ENCODE measurements at regions not wholly inside any gene's neighbourhood (a gene's known extent, or its start where the extent isn't known, plus 50 kb on each side); places are given as distances from the start of the nearest gene placed in this dataset.

DNA sequence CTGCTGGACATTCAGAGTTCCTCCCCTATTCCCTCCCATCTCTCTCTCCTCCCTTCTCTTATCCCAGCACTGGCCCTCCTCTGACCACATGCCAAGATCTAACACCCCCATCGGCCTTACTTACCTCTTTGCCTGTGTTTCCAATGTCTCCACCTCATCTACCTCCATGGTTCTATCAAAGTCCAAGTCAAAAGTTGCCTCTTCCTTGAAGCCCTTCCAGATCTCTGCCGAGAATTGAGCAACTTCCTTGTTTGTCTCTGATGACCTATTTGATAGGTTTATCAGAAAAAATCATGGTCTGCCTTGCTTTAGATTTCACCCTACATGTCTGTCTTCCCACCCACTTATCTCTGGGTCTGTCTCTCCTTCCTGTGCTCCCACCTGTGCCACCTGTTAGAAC lies 69.7 kb upstream of the ITGA11 start:
- H3K4me1 ChIP-seq (ENCODE audit: control insufficient read depth in 1 of 2, insufficient read depth in 2 of 2, low read depth in 1 of 2, low read length in 1 of 2): no peaks in the 10 kb centered on the region
- H3K9ac ChIP-seq: no peak overlapping the region
- no peak for DNase-seq
- no peak overlapping the region for H3K4me3 ChIP-seq (ENCODE audit: low read depth in 2 of 2, low read length in 1 of 2)
- H4K20me1 ChIP-seq (ENCODE audit: insufficient read depth): no peaks in the 10 kb centered on the region
- no peaks in the 10 kb centered on the region for H3K9me2 ChIP-seq
- H3K79me2 ChIP-seq (ENCODE audit: insufficient read depth): no peaks in the 10 kb centered on the region
- H3K9me3 ChIP-seq: no peaks in the 10 kb centered on the region
- 86% methylated on average over 2 of the region's 2 CpGs for WGBS (ENCODE audit: low lambda C conversion rate)
- no peaks in the 10 kb centered on the region for H3K36me3 ChIP-seq (replicated peaks in 1 of 2; ENCODE audit: control insufficient read depth in 1 of 2, insufficient read depth in 2 of 2, low read length in 1 of 2)
- no peak overlapping the region for H3K4me2 ChIP-seq
- H3F3A ChIP-seq (replicated peaks; ENCODE audit: insufficient read depth): no peaks in the 10 kb centered on the region
- ChIA-PET POLR2A (no interaction called here), CTCF (interaction anchor here (1.6 kb wide), 1 partner anchor 9 kb away, joined by 4 read pairs; no protein-coding TSS in a partner anchor)
- no peak overlapping the region for H2AFZ ChIP-seq (ENCODE audit: low read depth)
- TF ChIP-seq YY1 (IDR thresholded peaks at IDR 0.05; ENCODE audit: low read depth): no peak
- TF ChIP-seq FOXM1 (IDR thresholded peaks at IDR 0.05; ENCODE audit: low read depth): no peak
- no peak for TF ChIP-seq TEAD4 (IDR thresholded peaks at IDR 0.05; ENCODE audit: borderline replicate concordance, insufficient read depth)
- TF ChIP-seq ZBTB33 (IDR thresholded peaks at IDR 0.05; ENCODE audit: borderline replicate concordance, low read depth): no peak
- TF ChIP-seq FOXJ3 (CRISPR knock-in tag; IDR thresholded peaks at IDR 0.05): no peak
- TF ChIP-seq, protein P1, sequence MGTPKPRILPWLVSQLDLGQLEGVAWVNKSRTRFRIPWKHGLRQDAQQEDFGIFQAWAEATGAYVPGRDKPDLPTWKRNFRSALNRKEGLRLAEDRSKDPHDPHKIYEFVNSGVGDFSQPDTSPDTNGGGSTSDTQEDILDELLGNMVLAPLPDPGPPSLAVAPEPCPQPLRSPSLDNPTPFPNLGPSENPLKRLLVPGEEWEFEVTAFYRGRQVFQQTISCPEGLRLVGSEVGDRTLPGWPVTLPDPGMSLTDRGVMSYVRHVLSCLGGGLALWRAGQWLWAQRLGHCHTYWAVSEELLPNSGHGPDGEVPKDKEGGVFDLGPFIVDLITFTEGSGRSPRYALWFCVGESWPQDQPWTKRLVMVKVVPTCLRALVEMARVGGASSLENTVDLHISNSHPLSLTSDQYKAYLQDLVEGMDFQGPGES (IDR thresholded peaks at IDR 0.05; ENCODE audit: low read depth, low read length): no peak
- TF ChIP-seq CTCF (IDR thresholded peaks at IDR 0.05): no peak
- no peak for TF ChIP-seq TCF12 (IDR thresholded peaks at IDR 0.05)
- no peak for TF ChIP-seq NFIC (IDR thresholded peaks at IDR 0.05; ENCODE audit: borderline replicate concordance)
- TF ChIP-seq RXRA (IDR thresholded peaks at IDR 0.05; ENCODE audit: borderline replicate concordance, low read depth): no peak
- no peak for TF ChIP-seq RAD21 (IDR thresholded peaks at IDR 0.05; ENCODE audit: low read length)
- TF ChIP-seq EZH2phosphoT487 (IDR thresholded peaks at IDR 0.05; ENCODE audit: borderline replicate concordance, low read depth): no peak
- TF ChIP-seq JUND (IDR thresholded peaks at IDR 0.05): no peak
- no peak for TF ChIP-seq ELF1 (IDR thresholded peaks at IDR 0.05)
- H3K27me3 ChIP-seq (ENCODE audit: insufficient read depth): no peaks in the 10 kb centered on the region
- no peak overlapping the region for H3K27ac ChIP-seq (ENCODE audit: low read depth in 2 of 2, low read length in 1 of 2)

DNA sequence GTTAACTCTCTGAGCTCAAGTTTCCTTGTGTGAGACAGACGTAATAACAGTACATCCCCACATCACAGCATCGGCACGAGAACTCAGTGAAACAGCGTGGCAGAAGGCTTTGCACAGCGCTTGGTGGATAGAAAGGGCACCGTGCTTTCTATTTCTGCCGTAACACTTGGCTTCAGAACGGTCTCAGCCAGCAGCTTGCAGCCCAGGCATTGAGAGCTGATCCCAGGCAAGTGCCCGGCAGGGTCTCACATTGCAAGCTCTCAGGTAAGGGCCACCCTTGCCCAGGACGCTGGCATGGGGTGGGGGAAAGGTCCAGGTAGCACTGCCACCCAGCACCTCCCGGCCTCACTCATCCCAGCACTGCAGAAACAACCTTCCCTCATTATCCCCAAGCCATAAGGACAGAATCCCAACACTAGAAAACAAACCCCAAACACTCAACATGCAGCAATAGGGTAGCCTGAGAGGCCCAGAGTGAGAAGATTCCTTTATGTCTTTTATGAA lies 70.5 kb upstream of the ITGA11 start:
- POLR2A ChIA-PET: no interaction called here
- H3K27ac ChIP-seq (ENCODE audit: low read depth in 2 of 2, low read length in 1 of 2): no peak overlapping the region
- no peaks in the 10 kb centered on the region for H3K9me2 ChIP-seq
- no peaks in the 10 kb centered on the region for H3K79me2 ChIP-seq (ENCODE audit: insufficient read depth)
- H3F3A ChIP-seq (replicated peaks; ENCODE audit: insufficient read depth): no peaks in the 10 kb centered on the region
- DNase-seq: no peak
- no peak overlapping the region for H2AFZ ChIP-seq (ENCODE audit: low read depth)
- H3K4me3 ChIP-seq (ENCODE audit: low read depth in 2 of 2, low read length in 1 of 2): no peak overlapping the region
- H3K9ac ChIP-seq: no peak overlapping the region
- no peaks in the 10 kb centered on the region for H3K36me3 ChIP-seq (replicated peaks in 1 of 2; ENCODE audit: control insufficient read depth in 1 of 2, insufficient read depth in 2 of 2, low read length in 1 of 2)
- H3K27me3 ChIP-seq (ENCODE audit: insufficient read depth): no peaks in the 10 kb centered on the region
- CTCF ChIA-PET: interaction anchor here (1.1 to 1.6 kb wide), 2 partner anchors 10 to 47 kb away, joined by 3 to 4 read pairs; no protein-coding TSS in a partner anchor
- WGBS (ENCODE audit: low lambda C conversion rate): 87% methylated on average over 4 of the region's 11 CpGs
- no peaks in the 10 kb centered on the region for H3K9me3 ChIP-seq
- TF ChIP-seq ELF1 (IDR thresholded peaks at IDR 0.05): no peak
- no peaks in the 10 kb centered on the region for H4K20me1 ChIP-seq (ENCODE audit: insufficient read depth)
- no peak overlapping the region for H3K4me2 ChIP-seq
- H3K4me1 ChIP-seq (ENCODE audit: control insufficient read depth in 1 of 2, insufficient read depth in 2 of 2, low read depth in 1 of 2, low read length in 1 of 2): no peaks in the 10 kb centered on the region

Measured in SK-N-SH (cell line).